Putamen (tissue), 1 donor: ENCODE measurements at regions not wholly inside any gene's neighbourhood (a gene's known extent, or its start where the extent isn't known, plus 50 kb on each side); places are given as distances from the start of the nearest gene placed in this dataset.

Experiments
- DNase-seq: peaks from one replicate; pipeline ENCODE4 v3.0.0-alpha.2; 2016; ENCODE audit warnings: low spot score

DNA sequence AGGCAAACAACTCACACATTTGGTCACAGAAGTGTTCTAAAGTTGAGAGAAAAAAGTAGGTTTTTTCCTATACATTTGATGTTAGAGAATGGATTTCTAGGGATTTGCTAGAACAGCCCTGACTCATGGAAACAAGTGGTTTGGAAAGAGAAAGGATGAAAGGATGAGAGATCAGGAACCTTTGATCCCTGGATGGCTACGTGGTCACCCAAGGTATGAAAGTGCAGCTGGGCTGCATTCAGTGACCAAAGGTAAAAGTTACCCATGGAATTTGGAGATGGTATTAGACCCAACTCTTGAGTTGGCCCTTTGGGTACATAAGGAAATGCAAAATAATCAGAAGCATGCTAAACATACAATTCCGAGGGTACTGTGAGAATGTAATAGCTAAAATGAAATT is 61.3 kb upstream of the SPIN1 start:
- no peak for DNase-seq

DNA sequence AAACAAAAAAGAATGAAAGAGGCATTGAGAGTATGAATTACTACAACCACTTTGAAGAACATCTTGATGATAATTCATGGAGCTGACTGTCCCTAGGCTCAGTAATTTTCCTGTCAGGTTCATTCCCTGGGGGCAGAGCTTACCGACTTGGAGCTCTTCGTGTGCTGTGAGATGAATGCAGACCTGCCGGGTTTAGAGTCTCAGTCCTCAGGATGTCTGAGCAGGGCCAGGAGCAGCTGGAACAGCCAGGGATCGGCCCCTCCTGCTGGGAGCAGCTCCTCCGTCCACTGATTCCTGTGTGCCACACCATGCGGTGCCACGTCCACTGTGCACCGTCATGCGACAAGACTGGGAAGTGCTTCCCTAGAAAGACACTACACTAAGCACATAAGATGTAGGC is 62.2 kb upstream of the SPIN1 start:
- DNase-seq, result no peak

DNA sequence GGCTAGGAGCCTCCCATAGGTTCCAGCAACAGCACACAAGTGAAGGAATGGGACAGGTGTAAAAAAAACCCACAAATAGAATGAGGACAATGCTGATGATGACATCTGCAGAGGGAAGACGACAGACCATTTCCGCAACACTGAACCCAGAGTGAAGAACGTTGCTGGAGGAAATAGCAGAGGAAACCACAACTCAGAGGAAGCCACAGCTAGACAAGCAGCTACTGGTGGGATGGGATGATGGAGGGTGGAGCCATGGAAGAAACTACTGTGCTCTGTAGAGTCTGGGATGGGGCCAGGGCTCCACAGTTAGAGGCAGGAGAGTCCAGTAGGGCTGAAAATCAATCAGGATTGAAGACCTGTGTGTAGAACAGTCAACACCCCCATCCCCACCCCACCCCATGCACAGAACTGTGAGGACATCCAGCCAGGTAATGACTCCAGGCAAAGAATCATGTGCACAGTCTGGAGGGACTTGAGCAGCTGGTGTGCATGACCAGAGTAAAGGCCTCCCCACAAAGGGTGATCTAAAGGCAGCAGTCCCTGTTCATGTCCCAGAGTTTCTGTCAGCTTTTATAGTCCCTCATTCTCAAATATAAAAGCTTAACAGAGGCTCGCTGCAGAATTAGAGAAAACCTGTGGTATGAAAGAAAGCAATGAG is 65.2 kb upstream of the SPIN1 start:
- no peak for DNase-seq

DNA sequence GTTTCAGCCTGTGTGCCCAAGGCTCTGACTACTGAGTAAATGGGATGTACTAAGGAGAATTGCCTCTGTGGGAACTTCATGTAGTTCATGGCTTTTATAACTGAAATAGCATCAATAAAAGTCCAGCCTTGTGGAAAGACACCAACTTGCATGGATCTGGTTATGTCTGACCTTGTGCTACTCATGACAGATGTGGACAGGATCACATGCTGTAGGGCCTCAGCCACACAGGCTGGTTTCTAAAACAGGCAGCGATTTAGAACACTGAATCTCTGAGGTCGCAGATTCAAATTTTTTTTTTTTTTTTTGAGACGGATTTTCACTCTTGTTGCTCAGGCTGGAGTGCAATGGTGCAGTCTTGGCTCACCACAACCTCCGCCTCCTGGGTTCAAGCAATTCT is 66.5 kb upstream of the SPIN1 start:
- no peak for DNase-seq

DNA sequence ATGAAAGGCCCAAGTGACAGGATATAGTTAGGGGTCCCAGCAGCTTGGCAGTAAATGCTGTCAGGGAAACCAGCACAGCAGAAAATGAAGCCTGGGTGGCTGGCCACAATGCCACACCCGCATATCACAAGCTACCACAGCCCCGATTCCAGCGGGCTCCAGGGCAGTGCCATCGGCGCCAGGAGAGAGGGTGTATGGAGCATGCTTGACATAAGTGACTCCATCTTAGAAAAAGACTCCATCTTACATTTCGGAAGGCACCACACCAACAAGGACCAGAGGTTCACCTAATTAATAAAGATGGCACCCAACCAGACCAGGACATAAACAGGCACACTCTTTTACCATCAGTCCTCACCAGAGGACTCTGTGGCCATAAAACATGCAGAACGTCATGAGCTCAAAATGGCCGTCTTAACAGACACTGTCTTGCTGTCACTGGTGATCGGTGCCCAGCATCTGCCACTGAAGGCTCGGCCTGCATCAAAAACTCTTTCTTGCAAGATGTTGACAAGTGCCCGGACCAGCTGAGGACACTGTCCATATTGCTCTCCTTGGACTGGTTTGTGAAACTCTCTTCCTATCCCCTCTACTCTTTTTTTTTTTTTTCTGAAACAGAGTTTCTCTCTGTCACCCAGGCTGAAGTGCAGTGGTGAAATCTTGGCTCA is 67.4 kb upstream of the SPIN1 start:
- DNase-seq, result no peak

DNA sequence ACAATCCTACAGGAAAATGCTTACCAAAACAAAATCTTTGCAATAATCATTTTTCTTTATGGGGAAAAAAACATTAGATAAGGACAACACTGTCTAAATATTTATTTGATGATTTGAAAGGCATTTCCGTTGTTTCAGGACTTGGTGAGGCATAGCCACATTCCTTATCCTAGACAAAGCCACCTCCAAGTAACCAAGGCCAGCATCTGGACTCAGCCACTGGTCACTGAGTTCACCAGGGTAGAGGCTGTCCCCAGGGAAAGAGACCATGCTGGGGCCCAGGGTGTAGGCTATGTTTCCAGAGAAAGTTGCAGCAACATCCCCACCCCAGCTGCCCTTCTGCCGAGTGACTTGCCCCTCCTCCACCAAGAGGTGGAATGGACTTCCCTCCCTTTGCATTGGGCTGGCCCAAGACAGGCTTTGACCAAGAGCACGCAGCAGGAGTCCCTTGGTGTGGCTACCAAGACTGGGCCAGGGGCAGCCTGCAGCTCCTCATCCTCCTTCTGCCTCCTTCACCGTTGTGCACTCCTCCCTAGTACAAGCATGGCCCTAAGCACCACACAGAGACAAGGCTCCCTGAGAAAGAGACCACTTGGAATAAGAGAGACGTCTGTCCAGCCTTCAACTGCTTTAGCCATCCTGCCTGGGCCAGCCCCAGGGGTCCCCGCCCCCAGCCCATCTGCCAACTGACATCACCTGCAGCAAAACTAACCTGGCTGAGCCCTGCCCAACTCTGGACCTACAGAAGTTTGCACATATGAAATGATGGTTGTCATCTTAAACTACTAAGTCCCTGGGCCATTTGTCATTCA is 68.1 kb upstream of the SPIN1 start:
- DNase-seq, result no peak

DNA sequence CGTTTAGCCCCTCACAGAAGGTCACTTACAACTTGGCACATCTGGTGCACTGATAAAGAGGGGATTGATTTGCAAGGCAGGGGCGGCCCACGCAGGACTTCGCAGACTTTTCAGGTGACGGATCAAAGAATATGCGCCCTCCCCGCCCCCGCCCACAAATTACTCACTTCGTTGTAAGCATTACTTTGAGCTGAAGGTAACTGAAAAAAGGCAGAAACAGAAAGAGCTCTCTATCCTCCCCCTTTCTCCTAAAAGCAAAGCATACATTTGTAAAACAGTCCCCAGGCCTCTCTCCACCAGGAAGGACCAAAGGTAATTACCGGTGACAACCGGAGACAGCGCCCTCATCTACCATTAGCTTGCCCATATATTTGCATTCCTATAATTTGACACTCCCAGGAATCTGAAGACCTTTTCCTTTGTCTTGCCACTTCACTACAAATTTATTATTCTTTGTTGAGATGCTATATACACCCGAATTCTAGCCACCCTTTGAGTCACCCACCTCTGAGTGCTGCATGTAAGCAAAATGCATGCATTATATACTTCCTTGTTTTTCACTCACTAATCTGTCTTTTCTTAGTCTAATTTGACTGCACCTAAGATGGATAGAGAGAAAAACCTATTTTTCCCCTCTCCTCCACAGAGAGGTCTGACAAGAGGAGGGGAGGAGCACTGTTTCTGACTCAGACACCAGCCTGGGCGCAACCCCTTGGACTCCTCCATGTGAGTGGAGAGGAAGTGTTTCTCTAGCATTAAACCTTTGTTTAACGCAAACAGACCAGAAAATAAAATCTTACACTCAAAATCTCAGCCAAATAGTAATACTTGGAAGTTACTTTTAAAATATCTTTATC is 74.7 kb upstream of the SPIN1 start:
- no peak for DNase-seq

DNA sequence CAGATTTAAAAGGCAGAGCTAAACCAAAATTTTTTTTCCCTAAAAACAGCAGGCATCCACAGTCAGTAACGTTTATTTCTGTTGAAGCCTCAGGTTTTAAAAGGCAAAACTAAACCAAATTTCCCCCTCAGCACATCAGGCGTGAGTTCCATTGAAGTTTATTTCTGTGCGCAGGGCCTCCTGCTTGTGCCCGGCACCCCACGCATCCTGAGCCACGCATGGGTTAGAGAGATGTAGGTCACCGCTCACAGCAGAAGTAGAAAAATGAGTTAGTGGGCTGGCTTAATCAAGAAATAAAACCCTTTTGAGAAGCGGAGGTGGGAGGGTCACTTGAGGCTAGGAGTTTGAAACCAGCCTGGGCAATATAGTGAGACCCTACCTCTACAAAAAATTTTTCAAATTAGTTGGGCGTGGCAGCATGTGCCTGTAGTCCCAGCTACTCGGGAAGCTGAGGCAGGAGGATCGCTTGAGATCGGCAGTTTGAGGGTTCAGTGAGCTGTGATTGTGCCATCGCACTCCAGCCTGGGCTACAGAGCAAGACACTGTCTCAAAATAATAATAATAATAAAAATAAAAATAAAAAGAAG is 75.6 kb upstream of the SPIN1 start:
- no peak for DNase-seq

DNA sequence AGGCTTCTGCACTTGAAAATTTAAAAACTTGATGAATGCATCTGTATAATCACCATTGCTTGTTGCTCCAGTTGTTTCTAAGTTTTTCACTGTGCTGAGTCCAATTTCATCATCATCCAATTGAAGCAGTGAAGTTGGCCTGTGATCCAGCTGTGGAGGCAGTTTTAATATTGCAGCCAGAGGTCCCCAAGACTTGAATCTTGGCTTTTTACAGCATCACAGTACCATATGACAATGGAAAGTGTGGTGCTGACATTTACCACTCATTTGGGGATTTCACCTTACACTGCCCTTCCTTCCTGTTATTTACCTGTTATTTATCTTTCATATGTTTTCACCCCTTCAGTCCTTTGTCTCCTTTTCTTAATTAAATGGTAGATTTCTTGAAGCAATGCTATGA is 76.2 kb upstream of the SPIN1 start:
- no peak for DNase-seq

DNA sequence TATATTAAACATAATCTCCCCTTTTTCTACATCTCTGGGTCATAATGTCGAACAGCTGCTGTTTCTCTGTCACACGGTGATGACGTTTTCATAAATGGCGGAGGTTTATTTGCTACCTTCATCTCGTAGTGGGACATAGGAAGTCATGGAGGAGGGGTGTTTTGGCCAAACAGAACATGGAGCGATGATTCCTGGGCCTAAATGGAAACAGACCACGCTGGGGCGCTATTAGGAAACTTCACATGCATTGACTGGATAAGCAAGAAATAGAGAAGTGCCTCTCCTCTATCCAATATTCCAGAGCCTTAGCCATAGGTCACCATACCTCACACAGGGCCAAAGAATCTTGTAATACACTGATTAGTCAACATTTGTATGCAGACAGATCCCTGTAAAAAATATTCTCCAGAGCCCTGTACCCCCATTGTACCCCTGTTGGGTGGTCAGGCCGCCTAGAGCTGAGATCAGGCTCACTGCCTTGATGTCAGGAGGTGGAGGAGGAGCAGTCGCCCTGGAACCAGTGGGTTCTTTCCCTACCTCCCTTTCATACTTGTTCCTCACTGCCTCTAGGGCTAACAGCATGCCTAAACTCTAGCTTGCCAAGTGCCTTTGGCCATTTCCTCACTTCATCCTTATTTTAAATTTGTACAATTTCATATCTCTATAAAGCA is 77.8 kb upstream of the SPIN1 start:
- no peak for DNase-seq

DNA sequence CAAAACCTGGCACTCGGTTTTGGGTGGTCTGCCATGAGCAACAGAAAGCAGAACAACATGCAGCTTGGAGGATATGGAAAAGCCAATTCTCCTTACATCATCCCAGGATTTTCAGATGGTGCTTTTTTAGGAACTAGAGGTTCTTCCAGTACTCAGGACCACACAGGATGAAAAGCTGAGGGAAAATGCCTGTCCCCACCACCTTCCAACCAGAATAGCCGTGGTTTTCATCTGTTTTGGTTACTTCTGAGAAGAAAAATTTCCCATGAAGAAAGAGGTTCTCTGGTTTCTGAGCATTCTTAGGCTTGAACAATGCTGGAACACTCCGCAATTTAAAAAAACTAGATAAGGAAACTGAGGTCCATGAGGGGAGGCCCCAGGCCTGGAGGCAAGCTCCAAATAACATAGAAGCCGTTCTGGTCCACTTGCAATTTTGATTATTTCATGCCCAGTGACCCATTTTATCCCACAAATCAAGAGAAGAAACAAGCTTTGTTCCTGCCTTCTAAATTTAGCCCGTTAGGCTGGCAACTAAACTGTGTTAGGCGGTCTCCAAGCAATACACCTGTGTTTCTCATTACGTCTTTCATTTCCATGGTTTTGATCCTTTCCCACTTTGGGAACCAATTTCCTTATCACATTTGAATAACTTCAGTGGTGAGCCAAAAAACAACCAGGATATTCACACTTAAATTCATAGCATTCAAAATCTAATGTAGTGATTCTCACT is 79.2 kb upstream of the SPIN1 start:
- no peak for DNase-seq

DNA sequence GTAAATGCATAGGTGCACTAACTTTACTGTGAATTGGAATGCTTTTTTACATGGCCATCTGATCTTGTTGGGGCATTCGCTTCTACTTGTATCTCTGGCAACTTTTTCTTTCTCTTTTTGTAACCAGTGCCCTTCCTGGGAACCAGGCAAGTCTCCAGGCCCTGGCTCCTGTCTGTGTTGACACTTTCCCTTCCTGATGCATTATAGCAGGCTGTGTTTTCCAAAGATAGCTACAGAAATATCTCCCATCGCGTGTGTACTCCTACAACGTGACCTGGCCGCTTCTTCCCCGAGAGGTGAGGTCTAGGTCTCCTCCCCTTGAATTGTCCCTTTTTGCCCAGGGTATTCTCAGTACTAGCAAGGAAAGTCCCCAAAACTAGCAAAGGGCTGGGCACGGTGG is 81.1 kb upstream of the SPIN1 start:
- no peak for DNase-seq

DNA sequence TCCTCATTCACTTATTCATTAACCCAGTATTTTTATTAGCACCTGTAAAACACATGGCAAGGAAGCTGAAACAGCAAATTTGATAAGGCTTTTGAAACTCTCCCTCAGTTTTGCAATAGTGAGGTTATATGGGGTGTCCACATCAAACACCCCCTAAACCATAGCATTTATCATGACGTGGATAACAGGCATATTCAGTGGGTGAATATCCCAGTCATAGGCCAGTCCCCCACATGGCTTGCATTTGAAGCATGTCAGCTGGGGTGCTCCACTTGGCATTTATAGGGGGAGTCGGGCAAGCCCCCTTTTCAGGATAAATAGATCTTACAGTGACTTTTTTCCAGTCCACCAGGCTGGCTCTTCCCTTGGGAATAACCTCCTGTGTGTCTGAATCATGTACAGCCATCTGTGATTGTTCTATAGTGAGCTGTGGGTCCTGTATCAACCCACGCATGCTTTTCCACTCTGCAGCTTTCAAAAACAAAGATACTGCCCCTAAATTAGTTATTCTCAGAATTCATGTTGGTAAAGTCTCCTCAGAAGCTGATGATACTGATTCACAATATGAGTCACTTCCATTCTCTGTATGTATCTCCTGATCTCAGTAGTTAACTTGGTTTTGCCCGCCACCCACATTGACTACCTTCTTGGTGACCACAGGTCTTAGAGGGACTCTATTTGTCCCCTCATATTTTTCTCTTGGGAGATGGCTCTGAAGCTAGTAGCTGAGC is 84.4 kb upstream of the SPIN1 start:
- no peak for DNase-seq

DNA sequence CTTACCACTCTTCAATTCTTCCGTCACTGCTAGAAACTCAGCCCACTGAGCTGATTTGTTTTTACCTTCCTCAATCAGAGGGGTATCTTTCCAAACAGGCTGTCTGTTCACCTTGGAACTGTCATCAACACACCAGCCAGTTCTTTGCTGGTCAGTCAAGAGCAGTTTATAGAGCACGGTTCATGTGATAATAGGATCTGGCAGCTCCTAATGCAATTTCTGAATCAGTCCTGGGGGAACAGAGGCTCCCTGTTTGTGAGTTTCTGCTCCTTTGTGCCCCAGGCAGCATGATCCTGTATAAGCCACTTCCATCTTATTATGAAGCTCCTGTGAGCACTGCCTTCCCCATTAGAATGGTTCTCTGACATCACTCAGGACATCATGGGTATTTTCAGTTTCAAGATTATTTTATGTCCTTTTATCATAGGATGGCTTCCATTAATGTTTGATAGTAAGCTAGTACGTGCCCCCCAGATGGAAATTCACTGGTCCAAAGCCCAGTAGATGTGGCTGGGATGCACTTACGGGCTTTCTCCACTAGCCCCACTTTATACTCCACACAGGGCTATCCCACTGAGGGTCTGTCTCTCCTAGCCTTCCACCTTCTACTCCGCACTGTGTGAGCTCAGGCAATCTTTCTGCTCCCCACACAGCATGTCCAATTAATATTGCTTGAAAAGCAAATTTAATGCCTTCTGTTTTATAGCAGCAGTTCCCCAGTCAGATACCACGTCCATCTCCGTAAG is 85.5 kb upstream of the SPIN1 start:
- DNase-seq, result no peak

DNA sequence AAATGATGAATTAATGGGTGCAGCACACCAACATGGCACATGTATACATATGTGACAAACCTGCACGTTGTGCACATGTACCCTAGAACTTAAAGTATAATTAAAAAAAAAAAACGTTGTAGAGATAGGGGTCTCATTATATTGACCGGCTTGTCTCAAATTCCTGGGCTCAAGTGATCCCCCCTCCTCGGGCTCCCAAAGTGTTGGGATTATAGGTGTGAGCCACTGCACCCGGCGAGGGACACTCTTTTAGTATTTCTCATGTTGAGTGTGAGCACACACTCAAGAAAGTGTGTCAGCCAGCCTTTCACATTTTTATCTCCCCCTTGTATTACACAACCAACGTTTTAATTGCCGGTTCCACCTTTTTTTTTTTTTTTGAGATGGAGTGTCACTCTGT is 87.7 kb upstream of the SPIN1 start:
- no peak for DNase-seq

DNA sequence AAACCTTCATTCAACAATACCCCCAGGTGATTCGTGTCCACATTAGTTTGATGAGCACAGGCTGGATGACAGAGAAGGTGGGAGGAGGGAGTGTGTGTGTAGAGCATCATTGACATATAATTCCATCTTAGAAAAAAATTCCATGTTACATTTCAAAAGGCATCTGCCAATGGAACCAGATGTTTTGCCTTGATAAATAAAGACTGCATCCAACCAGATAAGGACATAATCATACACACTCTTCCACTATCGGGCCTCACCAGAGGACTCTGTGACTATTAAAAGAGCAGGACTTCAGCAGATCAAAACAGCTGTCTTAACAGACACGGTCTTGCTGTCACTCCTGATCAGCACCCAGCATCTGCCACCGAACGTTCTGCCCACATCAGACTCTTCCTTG is 96.4 kb upstream of the SPIN1 start:
- no peak for DNase-seq

DNA sequence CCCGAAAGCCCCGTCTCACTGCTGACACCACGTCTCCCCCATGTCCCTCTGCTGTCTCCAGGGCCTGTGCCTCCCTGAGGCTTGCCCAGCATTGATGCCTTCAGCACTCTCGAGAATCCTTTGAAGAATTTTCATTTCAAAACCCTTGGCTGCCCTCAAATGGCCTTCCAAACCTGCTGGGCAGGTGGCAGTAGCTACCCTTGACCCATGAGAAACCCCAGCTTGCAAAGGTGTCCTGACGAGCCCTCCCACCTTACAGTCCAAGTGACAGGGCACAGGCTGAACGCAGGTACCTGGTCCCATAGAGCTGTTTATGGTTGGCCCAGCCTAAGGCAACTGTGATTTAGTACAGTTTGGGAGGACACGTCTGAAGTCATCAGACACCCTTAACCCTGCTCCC is 97.2 kb upstream of the SPIN1 start:
- no peak for DNase-seq

DNA sequence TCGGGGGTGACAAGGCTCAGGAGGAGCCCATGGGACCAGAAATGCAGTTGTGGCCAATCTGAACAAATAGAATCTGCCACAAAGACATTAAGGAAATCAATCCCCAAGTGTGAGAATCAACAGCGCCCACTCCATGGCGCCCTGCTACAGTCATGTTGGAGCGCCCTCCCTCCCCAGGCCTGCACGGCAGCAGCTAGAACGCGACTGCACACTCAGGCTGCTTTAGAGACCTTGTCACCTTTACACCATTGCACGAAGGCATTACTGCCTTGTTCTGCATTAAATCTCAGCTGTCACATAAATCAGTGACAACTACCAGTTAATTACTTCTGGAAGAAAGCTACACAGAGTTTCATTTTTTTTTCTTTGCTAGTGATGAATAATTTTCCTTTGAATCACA is 98.7 kb upstream of the SPIN1 start:
- no peak for DNase-seq

DNA sequence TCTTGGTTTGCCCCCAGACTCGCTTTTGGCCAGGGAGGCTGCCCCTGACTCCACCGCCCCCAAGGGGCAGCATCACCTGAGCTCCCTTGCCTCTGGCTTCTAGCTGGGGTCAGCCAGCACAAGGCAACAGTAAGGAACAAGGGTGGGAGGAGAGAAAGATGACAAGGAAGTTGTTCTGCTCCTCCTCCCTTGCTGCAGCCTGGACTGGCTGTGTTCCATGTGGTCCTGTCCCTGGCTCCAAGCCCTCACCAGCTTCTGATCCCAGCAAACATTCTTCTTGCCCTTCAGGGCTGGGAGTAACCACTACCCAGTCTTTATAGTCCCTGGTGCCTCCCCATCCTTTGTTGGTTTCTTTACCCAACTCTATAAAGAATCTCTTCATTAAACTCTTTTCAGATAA is 100.3 kb upstream of the SPIN1 start:
- DNase-seq, result no peak
